GM21717 (cell line): ENCODE measurements at regions not wholly inside any gene's neighbourhood (a gene's known extent, or its start where the extent isn't known, plus 50 kb on each side); places are given as distances from the start of the nearest gene placed in this dataset.

Source experiments
- ATAC-seq: cut with Tn5 transposase; IDR thresholded peaks from one replicate; pipeline ENCODE4 v1.9.1; 2021; ENCODE audit warnings: mild to moderate bottlenecking, moderate library complexity; ENCODE audit not compliant: unreplicated experiment

DNA sequence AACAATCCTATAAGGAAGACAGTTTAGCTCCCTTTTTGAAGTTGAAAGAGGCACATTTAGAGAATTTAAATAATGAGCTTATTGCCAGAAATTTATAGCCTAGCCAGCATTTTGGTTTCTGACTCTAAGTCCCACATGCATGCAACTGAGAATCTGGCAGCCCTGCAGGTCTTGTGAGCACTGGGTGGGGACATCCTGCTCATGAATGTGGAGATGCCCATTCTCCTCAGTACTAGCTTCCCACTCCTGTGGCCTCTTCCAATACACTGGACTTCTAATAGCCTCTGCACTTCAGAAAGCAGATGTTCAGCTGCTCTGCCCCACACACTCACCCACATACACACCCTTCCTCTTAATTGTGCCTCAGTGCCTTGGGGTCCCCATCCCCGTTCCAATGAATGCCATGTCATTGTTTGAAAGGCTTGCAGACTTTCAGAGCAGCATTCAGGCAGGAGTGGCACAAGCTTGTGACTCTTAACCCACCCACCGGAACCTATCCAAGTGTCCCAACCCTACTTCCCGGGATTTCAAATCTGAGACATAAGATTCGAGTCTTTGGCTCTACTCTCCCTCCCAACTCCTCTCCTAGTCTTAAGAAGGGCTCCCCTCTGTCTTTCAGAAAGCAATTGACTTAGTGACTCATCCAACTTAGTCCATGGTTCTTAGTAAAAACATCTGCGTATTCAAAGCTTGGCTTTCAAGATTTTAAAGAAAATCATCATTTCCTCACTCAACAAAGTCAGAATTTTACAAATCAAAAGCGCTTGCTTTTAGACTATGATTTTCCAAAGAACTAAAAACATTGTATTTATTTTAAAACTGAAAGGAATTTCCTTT lies 80.0 kb upstream of the FREM2 start:
- no peak for ATAC-seq

DNA sequence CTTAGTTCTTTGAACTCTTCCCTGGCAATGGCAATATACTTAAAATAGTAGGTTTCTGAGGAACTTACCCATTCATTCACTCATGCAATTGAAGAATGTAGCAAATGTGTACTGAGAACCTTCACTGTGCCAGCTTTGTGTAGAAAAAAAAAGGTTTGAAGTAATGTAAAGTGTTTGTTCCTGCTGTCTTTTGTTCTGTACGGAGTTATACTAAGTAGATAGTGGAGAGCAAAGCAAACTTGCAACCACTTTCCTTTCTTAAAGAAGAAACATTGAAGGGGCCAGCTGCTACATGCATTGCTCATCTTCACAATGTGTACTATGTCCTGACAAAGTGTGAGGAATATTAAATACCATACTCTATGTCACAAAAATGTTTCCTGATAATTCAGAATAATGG lies 68.9 kb upstream of the FREM2 start:
- ATAC-seq, result no peak

DNA sequence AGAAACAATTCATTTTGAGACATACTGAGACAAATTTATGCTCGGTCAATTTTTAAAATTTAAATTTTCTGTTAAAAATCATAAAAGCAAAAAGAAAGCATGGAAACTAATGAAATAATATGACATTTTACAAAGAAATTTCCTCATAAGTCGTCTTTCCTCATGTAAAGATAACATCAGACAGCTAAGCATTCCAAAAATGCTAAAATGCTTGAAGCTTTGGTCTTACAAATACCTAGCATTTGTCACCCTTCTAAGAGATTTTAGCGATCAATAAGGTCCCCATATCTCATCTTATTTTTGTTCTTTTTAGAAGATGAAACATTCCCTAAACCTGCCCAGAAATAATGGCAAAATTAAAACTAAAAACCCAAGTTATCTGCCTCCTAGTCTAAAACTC lies 68.5 kb upstream of the FREM2 start:
- no peak for ATAC-seq

DNA sequence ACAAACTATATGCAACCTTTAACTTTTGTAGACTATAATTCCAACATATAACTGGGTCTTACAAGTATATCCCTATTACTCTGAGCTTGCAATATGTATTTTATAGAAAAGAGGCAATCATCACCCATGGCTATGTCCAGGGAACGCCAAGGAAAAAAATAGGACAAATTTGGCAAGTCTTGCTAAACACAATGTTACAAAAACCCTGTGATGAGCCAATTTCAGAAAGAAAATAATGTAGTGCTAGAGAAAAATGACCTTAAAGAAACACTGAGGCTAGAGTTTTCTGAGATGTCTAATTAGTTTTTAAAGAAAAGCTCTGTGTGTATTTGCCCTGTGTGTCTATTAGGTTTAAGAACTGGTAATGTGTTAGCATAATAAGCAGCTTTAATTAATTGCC lies 68.0 kb upstream of the FREM2 start:
- ATAC-seq, result no peak

DNA sequence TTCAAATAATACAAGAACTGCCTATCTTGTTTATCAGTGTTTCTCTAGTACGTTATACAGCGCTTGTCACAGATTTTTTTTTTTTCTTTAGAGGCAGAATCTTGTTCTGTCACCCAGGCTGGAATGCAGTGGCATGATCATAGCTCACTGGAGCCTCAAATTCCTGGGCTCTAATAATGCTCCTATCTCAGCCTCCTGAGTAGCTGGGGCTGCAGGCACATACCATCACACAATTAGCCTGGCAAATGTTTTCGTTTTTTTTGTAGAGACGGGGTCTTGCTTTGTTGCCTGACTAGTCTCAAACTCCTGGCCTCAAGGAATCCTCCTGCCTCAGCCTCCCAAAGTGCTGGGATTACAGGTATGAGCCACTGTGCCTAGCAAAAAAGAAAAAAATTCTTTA lies 66.0 kb upstream of the FREM2 start:
- ATAC-seq, result no peak

DNA sequence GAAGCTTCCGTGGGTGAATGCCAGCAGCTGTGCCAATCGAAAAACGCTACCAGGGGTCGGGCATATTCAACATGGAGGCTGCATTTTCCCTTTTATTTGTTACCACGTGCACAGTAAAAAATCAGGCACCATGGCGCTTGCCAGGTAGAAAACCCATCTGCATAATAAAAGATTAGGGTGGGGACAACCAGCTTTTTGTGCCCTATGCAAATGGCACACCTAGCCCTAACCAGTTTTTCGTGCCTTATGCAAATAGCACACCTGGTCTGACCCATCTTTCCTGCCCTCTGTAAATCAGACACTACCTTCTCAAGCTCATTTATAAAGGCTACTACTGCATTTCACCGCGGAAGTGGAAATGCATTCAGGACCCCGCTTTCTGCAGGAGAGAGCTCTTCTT lies 62.1 kb upstream of the FREM2 start:
- ATAC-seq, result no peak

DNA sequence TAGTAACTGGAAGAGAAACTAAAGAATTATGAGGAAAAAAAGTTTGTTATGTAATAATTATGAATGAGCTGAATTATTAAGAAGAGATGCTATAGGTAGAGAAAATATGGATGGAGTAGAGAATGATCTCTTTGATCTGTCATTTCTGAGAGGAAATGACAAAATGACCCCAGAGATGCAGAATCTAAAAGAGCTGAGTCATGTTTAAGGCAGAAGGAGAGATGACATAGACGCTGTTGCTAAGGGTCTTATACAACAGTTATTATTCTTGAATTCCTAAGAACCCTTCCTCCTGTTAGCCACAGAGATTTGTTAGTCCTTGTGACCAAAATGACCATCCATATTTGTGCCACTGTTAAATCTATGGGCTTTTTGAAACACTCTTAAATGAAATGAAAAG lies 58.3 kb upstream of the FREM2 start:
- ATAC-seq, result no peak

DNA sequence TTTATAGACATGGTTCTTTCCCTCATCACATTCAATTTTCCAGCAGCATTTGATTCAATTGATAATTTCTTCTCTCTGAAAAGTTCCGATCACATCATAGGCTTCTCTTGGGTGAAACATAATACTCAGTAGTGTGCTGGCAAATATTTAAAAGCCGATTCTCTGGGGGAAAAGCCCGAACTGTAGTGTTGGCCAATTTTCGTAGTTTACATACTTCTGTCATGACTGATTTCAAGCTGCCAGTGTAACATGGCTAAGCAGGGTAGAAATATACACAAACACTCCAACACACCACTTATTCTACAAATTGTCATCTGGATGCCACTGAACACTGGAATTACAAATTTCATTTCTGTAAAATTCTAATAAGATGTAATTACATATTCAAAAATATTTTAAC lies 56.1 kb upstream of the FREM2 start:
- no peak for ATAC-seq

DNA sequence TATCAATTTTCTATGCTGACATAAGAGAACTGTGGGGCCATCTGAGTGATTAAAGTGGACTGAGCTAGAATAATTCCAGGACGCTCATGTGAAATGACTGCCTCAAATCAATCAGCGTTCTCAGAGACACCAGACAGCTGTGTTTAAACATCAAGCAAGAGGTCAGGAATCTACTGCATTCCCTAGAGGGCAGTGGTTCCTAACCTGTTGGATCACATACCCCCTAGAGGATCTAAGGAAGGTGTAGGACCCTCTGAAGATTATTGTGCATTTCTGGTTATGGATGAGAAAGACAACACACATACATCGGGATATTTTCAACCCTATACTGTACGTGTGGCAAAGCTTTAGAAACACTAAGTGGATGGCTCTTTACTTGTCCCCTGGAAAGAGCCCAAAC lies 51.8 kb upstream of the FREM2 start:
- no peak for ATAC-seq

DNA sequence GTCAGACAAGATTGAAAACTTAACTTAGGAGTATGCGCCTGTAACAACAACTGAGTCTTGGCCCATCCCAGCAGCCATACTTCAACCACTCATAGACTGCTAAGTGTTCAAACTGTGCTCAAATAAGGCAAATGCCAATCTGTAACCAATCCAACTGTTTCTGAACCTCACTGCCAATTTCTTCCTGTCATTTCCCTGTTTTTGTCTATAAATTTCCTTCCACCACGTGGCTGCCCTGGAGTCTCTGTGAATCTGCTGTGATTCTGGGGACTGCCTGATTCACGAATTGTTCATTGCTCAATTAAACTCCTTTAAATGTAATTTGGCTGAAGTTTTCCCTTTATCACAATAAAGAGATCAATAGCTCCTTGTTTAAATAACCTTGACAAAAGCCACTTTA lies 50.8 kb upstream of the FREM2 start:
- no peak for ATAC-seq

DNA sequence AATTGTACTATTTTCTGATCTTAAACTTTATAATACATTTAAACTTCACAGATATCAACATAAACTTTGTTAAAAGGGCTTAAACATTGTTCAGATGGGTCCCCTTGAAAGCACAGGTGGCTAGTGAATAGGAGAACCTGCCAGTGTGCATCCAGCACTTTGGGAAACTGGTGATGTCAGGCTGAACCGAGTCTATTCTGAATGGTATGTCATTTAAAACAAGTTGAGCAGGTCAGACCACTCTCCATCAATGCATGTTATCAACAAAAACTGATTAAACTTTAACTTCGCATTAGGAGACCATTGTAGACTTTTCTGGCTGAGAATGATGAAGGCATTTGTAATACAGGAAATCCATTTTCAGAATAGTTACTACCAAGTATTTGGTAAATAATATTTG lies 50.1 kb upstream of the FREM2 start:
- no peak for ATAC-seq
